WTC11 (cell line): ENCODE measurements at regions not wholly inside any gene's neighbourhood (a gene's known extent, or its start where the extent isn't known, plus 50 kb on each side); places are given as distances from the start of the nearest gene placed in this dataset.

Experiments
- ATAC-seq: fragments of 200-7000 bp; cut with Tn5 transposase; 2 replicates; pipeline ENCODE4 v1.10.0; 2021; ENCODE audit warnings: mild to moderate bottlenecking, moderate library complexity
- CTCF ChIA-PET: fragments of 300-600 bp; sonication (Branson Sonifier 250); formaldehyde crosslinking; loops from one replicate; lab custom pipeline; 2021; ENCODE audit warnings: antibody characterized with exemption; lab: Charles Lee
- POLR2A ChIA-PET: fragments of 350-600 bp; sonication (Branson Sonifier 250); formaldehyde crosslinking; loops from one replicate; lab custom pipeline; 2021; ENCODE audit warnings: antibody characterized with exemption; lab: Charles Lee
- DNase-seq: peaks from one replicate; pipeline ENCODE4 v3.0.0; 2021; ENCODE audit warnings: low spot score
- H3K27ac Mint-ChIP-seq: 2 replicates; pipeline ENCODE4 v1.8.0; 2021; ENCODE audit warnings: mixed read lengths
- H3K27me3 Mint-ChIP-seq: 2 replicates; pipeline ENCODE4 v1.8.0; 2021; ENCODE audit warnings: low read depth, mild to moderate bottlenecking, moderate library complexity, mixed read lengths
- H3K36me3 Mint-ChIP-seq: 2 replicates; pipeline ENCODE4 v1.8.0; 2021; ENCODE audit warnings: mixed read lengths
- H3K4me1 Mint-ChIP-seq: 2 replicates; pipeline ENCODE4 v1.8.0; 2022; ENCODE audit warnings: mixed read lengths
- H3K4me3 Mint-ChIP-seq: 2 replicates; pipeline ENCODE4 v1.8.0; 2021; ENCODE audit warnings: mild to moderate bottlenecking, moderate library complexity, mixed read lengths
- H3K9me3 Mint-ChIP-seq: 2 replicates; pipeline ENCODE4 v1.8.0; 2021; ENCODE audit warnings: mixed read lengths
- AFF4 ChIP-seq: sonication (generic); formaldehyde crosslinking; IDR thresholded peaks from 2 replicates; pipeline ENCODE4 v1.8.1; 2023; ENCODE audit warnings: mild to moderate bottlenecking, missing genetic modification reagents, borderline replicate concordance
- CDX4 ChIP-seq: fragments of 250-450 bp; sonication (Bioruptor Pico); IDR thresholded peaks from 2 replicates; pipeline ENCODE4 v1.9.0; 2021; ENCODE audit warnings: moderate library complexity, mild to moderate bottlenecking, inconsistent platforms, borderline replicate concordance
- CREM ChIP-seq: sonication (generic); formaldehyde crosslinking; IDR thresholded peaks from 2 replicates; pipeline ENCODE4 v1.8.1; 2022; ENCODE audit warnings: mild to moderate bottlenecking, missing genetic modification reagents, moderate library complexity
- E2F4 ChIP-seq: sonication (generic); formaldehyde crosslinking; IDR thresholded peaks from 2 replicates; pipeline ENCODE4 v1.8.1; 2022; ENCODE audit warnings: low read depth, mild to moderate bottlenecking, moderate library complexity, missing genetic modification reagents, borderline replicate concordance
- EMX1 ChIP-seq: fragments of 250-450 bp; sonication (Bioruptor Pico); IDR thresholded peaks from 2 replicates; pipeline ENCODE4 v1.8.0; 2021; ENCODE audit warnings: mild to moderate bottlenecking
- ESRRA ChIP-seq: sonication (generic); formaldehyde crosslinking; IDR thresholded peaks from 2 replicates; pipeline ENCODE4 v1.8.1; 2022; ENCODE audit warnings: mild to moderate bottlenecking, missing genetic modification reagents, borderline replicate concordance
- ETV6 ChIP-seq: sonication (generic); formaldehyde crosslinking; IDR thresholded peaks from 2 replicates; pipeline ENCODE4 v1.8.1; 2022; ENCODE audit warnings: mild to moderate bottlenecking, missing genetic modification reagents
- GRHL2 ChIP-seq: fragments of 250-450 bp; sonication (Bioruptor Pico); IDR thresholded peaks from 2 replicates; pipeline ENCODE4 v1.8.0; 2022; ENCODE audit warnings: mild to moderate bottlenecking, moderate library complexity; ENCODE audit not compliant: insufficient replicate concordance, severe bottlenecking
- NFYB ChIP-seq: sonication (generic); formaldehyde crosslinking; conservative IDR thresholded peaks from 2 replicates; pipeline ENCODE4 v1.8.0; 2022; ENCODE audit warnings: low read depth, missing genetic modification reagents
- SMAD3 ChIP-seq: sonication (generic); formaldehyde crosslinking; IDR thresholded peaks from 2 replicates; pipeline ENCODE4 v1.8.0; 2022; ENCODE audit warnings: missing genetic modification reagents, mild to moderate bottlenecking, borderline replicate concordance
- USF2 ChIP-seq: sonication (generic); formaldehyde crosslinking; IDR thresholded peaks from 2 replicates; pipeline ENCODE4 v1.8.1; 2023; ENCODE audit warnings: mild to moderate bottlenecking, missing genetic modification reagents, moderate library complexity
- ZNF121 ChIP-seq: sonication (generic); formaldehyde crosslinking; IDR thresholded peaks from 2 replicates; pipeline ENCODE4 v1.8.0; 2023; ENCODE audit warnings: missing genetic modification reagents
- ZNF396 ChIP-seq: fragments of 250-450 bp; sonication (Bioruptor Pico); IDR thresholded peaks from 2 replicates; pipeline ENCODE4 v1.8.0; 2021; ENCODE audit warnings: mild to moderate bottlenecking, moderate library complexity, borderline replicate concordance
- ZNF416 ChIP-seq: fragments of 250-450 bp; sonication (Bioruptor Pico); IDR thresholded peaks from 2 replicates; pipeline ENCODE4 v1.9.0; 2021; ENCODE audit warnings: mild to moderate bottlenecking, inconsistent platforms
- TF ChIP-seq, protein P1 (sequence below): sonication (generic); formaldehyde crosslinking; IDR thresholded peaks from 2 replicates; pipeline ENCODE4 v1.8.1; 2022; ENCODE audit warnings: mild to moderate bottlenecking, moderate library complexity, missing genetic modification reagents
- TF ChIP-seq, protein P2 (sequence below): fragments of 250-450 bp; sonication (Bioruptor Pico); IDR thresholded peaks from 2 replicates; pipeline ENCODE4 v1.9.0; 2021; ENCODE audit warnings: mild to moderate bottlenecking

DNA sequence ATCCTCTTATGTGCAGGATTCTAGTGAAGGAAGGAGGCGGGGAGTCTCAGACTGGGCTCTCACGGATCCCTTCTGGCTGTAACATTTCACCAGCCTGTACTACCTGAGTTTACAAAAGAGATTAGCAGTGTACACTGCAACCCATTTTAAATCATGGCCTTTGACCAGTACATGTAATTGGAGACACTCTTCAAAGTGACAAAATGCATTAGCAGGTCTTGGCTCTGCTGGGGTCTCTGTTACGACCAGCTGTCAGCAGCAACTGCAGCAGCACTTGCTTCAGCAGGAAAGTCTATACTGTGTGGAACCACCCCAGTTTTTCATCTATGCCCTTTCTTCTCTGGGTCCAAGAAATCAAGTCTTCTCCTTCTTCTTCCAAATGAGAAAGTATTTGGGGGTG lies 322.8 kb upstream of the ASIC2 start:
- Mint-ChIP-seq H3K36me3 (no peaks in the 10 kb centered on the region), H3K4me1 (peaks cover under 1% of the 10 kb centered on the region; the same call in 1 of the 2 replicates), H3K9me3 (peaks cover 14% of the 10 kb centered on the region), H3K4me3 (no peak overlapping the region), H3K27ac (no peak overlapping the region), H3K27me3 (no peaks in the 10 kb centered on the region; the same call in 1 of the 2 replicates)
- ATAC-seq (no peak), DNase-seq (no peak)
- ChIA-PET POLR2A (no interaction called here), CTCF (no interaction called here)
- TF ChIP-seq, protein P1, sequence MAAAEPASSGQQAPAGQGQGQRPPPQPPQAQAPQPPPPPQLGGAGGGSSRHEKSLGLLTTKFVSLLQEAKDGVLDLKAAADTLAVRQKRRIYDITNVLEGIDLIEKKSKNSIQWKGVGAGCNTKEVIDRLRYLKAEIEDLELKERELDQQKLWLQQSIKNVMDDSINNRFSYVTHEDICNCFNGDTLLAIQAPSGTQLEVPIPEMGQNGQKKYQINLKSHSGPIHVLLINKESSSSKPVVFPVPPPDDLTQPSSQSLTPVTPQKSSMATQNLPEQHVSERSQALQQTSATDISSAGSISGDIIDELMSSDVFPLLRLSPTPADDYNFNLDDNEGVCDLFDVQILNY (CRISPR knock-in tag): no peak
- TF ChIP-seq CREM (CRISPR knock-in tag): no peak
- no peak for TF ChIP-seq EMX1 (CRISPR knock-in tag)
- TF ChIP-seq AFF4 (CRISPR knock-in tag): no peak
- no peak for TF ChIP-seq ZNF121 (CRISPR knock-in tag)
- TF ChIP-seq ZNF416: no peak
- no peak for TF ChIP-seq ETV6
- TF ChIP-seq ESRRA: no peak
- TF ChIP-seq USF2 (CRISPR knock-in tag): no peak

DNA sequence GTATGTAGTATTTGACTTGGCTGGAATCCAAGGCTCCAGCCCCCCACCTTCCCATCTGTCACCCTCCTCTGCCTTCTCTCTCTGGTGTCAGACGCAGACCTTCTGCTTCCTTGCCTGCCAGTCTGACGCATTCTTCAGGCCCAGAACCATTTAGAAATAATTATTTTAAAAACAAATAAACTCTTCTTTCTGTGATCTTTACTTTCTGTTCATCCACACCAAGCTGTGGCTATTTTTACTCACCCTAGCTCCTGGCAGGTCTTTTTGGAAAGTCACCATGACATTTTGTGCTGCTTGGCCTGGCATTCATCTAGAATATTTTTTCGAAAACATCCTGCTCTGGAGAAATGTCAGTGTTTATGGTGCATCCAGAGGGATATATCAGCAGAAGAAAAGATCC lies 330.7 kb upstream of the ASIC2 start:
- DNase-seq (no peak), ATAC-seq (no peak)
- TF ChIP-seq E2F4 (CRISPR knock-in tag): no peak
- TF ChIP-seq SMAD3 (CRISPR knock-in tag): no peak
- TF ChIP-seq, protein P2, sequence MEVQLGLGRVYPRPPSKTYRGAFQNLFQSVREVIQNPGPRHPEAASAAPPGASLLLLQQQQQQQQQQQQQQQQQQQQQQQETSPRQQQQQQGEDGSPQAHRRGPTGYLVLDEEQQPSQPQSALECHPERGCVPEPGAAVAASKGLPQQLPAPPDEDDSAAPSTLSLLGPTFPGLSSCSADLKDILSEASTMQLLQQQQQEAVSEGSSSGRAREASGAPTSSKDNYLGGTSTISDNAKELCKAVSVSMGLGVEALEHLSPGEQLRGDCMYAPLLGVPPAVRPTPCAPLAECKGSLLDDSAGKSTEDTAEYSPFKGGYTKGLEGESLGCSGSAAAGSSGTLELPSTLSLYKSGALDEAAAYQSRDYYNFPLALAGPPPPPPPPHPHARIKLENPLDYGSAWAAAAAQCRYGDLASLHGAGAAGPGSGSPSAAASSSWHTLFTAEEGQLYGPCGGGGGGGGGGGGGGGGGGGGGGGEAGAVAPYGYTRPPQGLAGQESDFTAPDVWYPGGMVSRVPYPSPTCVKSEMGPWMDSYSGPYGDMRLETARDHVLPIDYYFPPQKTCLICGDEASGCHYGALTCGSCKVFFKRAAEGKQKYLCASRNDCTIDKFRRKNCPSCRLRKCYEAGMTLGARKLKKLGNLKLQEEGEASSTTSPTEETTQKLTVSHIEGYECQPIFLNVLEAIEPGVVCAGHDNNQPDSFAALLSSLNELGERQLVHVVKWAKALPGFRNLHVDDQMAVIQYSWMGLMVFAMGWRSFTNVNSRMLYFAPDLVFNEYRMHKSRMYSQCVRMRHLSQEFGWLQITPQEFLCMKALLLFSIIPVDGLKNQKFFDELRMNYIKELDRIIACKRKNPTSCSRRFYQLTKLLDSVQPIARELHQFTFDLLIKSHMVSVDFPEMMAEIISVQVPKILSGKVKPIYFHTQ (CRISPR knock-in tag): no peak
- TF ChIP-seq NFYB (CRISPR knock-in tag): no peak
- TF ChIP-seq CDX4: no peak
- TF ChIP-seq GRHL2: no peak
- no peak for TF ChIP-seq ZNF396 (CRISPR knock-in tag)
- Mint-ChIP-seq H3K9me3 (peaks cover 6% of the 10 kb centered on the region; the same call in 1 of the 2 replicates), H3K36me3 (no peaks in the 10 kb centered on the region), H3K27ac (no peak overlapping the region), H3K27me3 (no peaks in the 10 kb centered on the region), H3K4me1 (peaks cover 2% of the 10 kb centered on the region; the same call in 1 of the 2 replicates), H3K4me3 (no peak overlapping the region)
- ChIA-PET POLR2A (no interaction called here), CTCF (interaction anchor here (0.8 kb wide), 1 partner anchor 521 kb away, joined by 3 read pairs; no protein-coding TSS in a partner anchor)
